Heart right ventricle (tissue), 16 donors: ENCODE measurements at regions not wholly inside any gene's neighbourhood (a gene's known extent, or its start where the extent isn't known, plus 50 kb on each side); places are given as distances from the start of the nearest gene placed in this dataset.

Source experiments
- ATAC-seq, 8 donors: fragments of 200-7000 bp; cut with Tn5 transposase; one replicate each; pipeline ENCODE4 v1.9.1; 2020; ENCODE audit warnings: mild to moderate bottlenecking in 8 of 8, moderate library complexity in 8 of 8, moderate number of reproducible peaks in 1 of 8
- DNase-seq, 2 donors: peaks; one replicate each; pipeline ENCODE4 v3.0.0-alpha.2; 2020
- H3K27ac ChIP-seq, 10 donors: fragments of 200-600 bp; sonication (generic) in 2 of 10; one replicate each; pipeline versions ENCODE4 v1.5.0 to v1.8.0; 2020 to 2022; ENCODE audit warnings: mild to moderate bottlenecking in 3 of 10
- H3K27me3 ChIP-seq, 7 donors: fragments of 200-600 bp; one replicate each; pipeline ENCODE4 v1.8.0; 2021 to 2022; ENCODE audit warnings: mild to moderate bottlenecking in 2 of 7
- H3K36me3 ChIP-seq, 9 donors: fragments of 200-600 bp; sonication (generic) in 1 of 9; one replicate each; pipeline versions ENCODE4 v1.5.0 to v1.8.0; 2020 to 2022; ENCODE audit warnings: mild to moderate bottlenecking in 2 of 9
- H3K4me1 ChIP-seq, 9 donors: fragments of 200-600 bp; sonication (generic) in 1 of 9; one replicate each; pipeline versions ENCODE4 v1.5.0 to v1.8.0; 2020 to 2022; ENCODE audit warnings: mild to moderate bottlenecking in 4 of 9
- H3K4me3 ChIP-seq, 10 donors: fragments of 200-600 bp; sonication (generic) in 2 of 10; one replicate each; pipeline versions ENCODE4 v1.5.0 to v1.8.0; 2020 to 2022; ENCODE audit warnings: mild to moderate bottlenecking in 7 of 10, moderate library complexity in 2 of 10
- H3K9me3 ChIP-seq, 11 donors: fragments of 200-600 bp in 10 of 11; sonication (generic) in 2 of 11; one replicate each; pipeline versions ENCODE4 v1.5.0 to v1.8.0; 2013 to 2022; ENCODE audit warnings: mild to moderate bottlenecking in 2 of 11, control low read depth in 1 of 11, moderate library complexity in 1 of 11
- WGBS, 2 donors: extraction: QIAGEN DNeasy Blood & Tissue Kit; methylation state at CpG; one replicate each; pipeline ENCODE4 v1.1.7; 2013; ENCODE audit warnings: inconsistent platforms in 1 of 2; 5-methylcytosine and 5-hydroxymethylcytosine counted together
- intact Hi-C, 10 donors: fragments of 100-400 bp; cut with DNase I; formaldehyde crosslinking; loops; one replicate each; pipeline versions ENCODE4 v1.11.1 to v1.14.2; 2022
- TF ChIP-seq, protein P1 (sequence below), 9 donors: fragments of 200-600 bp; sonication (generic) in 2 of 9; IDR thresholded peaks; one replicate each; pipeline versions ENCODE4 v1.5.0 to v1.8.0; 2021 to 2022; ENCODE audit warnings: antibody characterized with exemption in 9 of 9, mild to moderate bottlenecking in 5 of 9, moderate library complexity in 1 of 9
- donor health status: Arrhythmogenic right ventricular cardiomyopathy.
- donor health status: ischemic (EF 13 %, LVEDD 7.1; RV severe dilation, severe dysfunction).
- donor health status: healthy with polysubstance abuse.
- donor health status: DM: no; HTN: yes; CAD: no.
- donor health status: DM: no; HTN: no; CAD: no.
- donor health status: ischemic (EF 25% LVEDD 6.9; RV normal size, moderate dysfunction).
- donor health status: ischemic (EF 25% LVEDD 5.7; RV mildly dilated, moderate dysfunction).
- donor health status: healthy.
- donor health status: DM: yes; HTN: yes; CAD: no.
- donor health status: Ischemic cardiomyopathy.
- donor health status: ischemic (EF 35%, LVEDD 5.7; RV mildly dilated, moderate dysfunction).
- donor health status: nonischemic (EF 11% LVEDD 7.7; RV severe dilation, severe dysfunction).
- donor health status: DM: yes; HTN: yes; CAD: no.
- donor health status: PGD.
- donor health status: ischemic (EF 29% LVEDD 5.4; RV normal size, mild dysfunction).
- donor health status: nonischemic (EF 23%, LVEDD 6.1; RV moderate dilation, normal function).

DNA sequence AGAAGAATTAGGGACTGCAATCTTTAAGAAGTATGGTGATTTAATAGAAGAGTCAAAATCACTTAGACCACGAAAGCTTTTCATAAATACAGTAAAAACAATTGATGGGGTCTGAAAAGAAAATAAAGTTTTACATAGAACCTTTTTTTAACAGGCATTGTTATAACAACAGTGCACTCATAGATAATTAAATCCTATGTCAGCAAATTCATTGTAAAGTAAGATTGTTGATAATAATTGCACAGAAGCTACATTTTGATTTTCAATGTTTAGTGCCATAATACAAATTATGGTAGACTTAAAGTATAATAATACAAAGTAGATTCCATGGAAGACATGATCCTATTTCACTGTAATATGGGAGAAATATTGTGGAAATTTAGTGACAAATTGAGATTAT lies 130.7 kb upstream of the FSIP2 start:
- Histone ChIP-seq H3K4me1 (no peaks in the 10 kb centered on the region), H3K27me3 (no peaks in the 10 kb centered on the region), H3K27ac (no peak overlapping the region), H3K4me3 (no peak overlapping the region), H3K36me3 (no peaks in the 10 kb centered on the region), H3K9me3 (peaks cover 0 to 4% (median 0%) of the 10 kb centered on the region in 11 donors)
- TF ChIP-seq, protein P1, sequence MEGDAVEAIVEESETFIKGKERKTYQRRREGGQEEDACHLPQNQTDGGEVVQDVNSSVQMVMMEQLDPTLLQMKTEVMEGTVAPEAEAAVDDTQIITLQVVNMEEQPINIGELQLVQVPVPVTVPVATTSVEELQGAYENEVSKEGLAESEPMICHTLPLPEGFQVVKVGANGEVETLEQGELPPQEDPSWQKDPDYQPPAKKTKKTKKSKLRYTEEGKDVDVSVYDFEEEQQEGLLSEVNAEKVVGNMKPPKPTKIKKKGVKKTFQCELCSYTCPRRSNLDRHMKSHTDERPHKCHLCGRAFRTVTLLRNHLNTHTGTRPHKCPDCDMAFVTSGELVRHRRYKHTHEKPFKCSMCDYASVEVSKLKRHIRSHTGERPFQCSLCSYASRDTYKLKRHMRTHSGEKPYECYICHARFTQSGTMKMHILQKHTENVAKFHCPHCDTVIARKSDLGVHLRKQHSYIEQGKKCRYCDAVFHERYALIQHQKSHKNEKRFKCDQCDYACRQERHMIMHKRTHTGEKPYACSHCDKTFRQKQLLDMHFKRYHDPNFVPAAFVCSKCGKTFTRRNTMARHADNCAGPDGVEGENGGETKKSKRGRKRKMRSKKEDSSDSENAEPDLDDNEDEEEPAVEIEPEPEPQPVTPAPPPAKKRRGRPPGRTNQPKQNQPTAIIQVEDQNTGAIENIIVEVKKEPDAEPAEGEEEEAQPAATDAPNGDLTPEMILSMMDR (IDR thresholded peaks at IDR 0.05): no peak
- no peak for ATAC-seq
- 63 to 76% methylated on average over 1 of the region's 1 CpG for WGBS, 2 donors
- intact Hi-C loops: loop anchor here in 1 of 10 donors (10.0 kb wide), 1 partner anchor 647 kb away; no protein-coding TSS in a partner anchor
- no peak for DNase-seq

DNA sequence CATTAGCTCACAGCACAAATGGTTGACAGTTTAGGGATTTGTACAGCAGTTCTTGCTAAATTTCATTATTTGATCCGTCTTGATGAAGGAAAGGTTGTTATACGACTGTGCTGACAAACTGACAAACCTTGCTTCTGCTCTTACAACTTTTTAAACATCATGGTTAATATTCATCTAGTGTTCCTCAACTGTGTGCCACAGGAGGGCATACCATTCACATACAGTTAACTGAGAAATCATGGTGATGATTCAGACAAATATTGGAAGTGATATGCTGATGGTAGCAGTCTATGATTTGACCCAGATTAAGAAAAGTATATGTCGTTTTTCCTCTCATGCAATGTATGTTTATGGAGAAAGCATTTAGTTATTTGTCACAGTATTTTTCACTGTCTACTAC lies 129.8 kb upstream of the FSIP2 start:
- DNase-seq (no peak), ATAC-seq (no peak)
- intact Hi-C loops: loop anchor here in 1 of 10 donors (10.0 kb wide), 1 partner anchor 646 kb away; no protein-coding TSS in a partner anchor
- TF ChIP-seq, protein P1 (IDR thresholded peaks at IDR 0.05): peak in 2 of 9 donors; percentile 12 to 19
- Histone ChIP-seq H3K4me1 (no peaks in the 10 kb centered on the region), H3K4me3 (no peak overlapping the region), H3K36me3 (no peaks in the 10 kb centered on the region), H3K9me3 (peaks cover 0 to 7% (median 0%) of the 10 kb centered on the region in 11 donors), H3K27me3 (no peaks in the 10 kb centered on the region), H3K27ac (no peak overlapping the region)
- WGBS, 2 donors: 45 to 57% methylated on average over 3 of the region's 3 CpGs

DNA sequence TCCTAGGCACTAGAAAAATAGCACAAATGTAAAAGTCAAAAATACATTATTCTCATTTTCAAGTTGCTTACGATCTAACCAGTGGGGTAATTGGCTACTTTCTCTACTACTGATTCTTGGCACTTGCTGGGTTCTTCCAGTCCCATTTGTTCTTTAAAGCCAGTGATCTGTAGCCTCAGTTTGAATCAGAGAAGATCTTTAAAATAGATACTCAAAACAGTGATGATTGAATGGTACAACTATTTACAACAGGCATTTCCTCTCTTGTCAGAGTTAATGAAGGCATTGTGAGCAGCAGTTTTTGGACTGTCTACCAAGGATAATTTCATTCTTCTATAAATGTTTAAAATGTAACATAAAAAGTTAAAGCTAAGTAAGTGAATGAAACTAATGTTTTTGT lies 128.3 kb upstream of the FSIP2 start:
- no peaks in the 10 kb centered on the region for H3K36me3 ChIP-seq
- H3K27me3 ChIP-seq: no peaks in the 10 kb centered on the region
- H3K27ac ChIP-seq: no peak overlapping the region
- H3K4me3 ChIP-seq: no peak overlapping the region
- no peak for ATAC-seq
- DNase-seq: no peak
- WGBS, 2 donors: 64 to 71% methylated on average over 1 of the region's 1 CpG
- intact Hi-C loops: loop anchor here in 1 of 10 donors (5.0 kb wide), 1 partner anchor 42 kb away; no protein-coding TSS in a partner anchor
- TF ChIP-seq, protein P1 (IDR thresholded peaks at IDR 0.05): no peak
- no peaks in the 10 kb centered on the region for H3K4me1 ChIP-seq
- peaks cover 0 to 19% (median 2%) of the 10 kb centered on the region in 11 donors for H3K9me3 ChIP-seq

DNA sequence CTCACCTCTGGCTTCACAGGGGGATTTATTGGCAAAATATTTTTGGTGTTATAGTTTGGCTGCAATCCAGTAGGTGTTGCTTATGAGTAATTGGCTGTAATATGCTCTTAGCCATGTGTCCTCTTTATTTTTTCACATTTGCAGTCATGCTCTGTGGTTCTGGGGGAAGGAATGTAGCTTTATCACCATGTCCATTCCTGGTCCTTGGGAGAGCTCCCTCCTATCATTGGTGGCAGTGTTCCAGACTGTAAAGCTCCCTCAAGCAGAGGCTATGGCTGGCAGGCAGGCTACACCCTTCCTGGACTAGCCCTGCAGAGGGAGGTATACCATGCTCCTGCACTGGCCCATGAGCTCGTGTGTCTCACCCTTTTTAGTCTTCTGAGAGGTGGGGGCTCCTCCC lies 120.0 kb upstream of the FSIP2 start:
- TF ChIP-seq, protein P1 (IDR thresholded peaks at IDR 0.05): no peak
- DNase-seq: no peak
- no peak for ATAC-seq
- no peaks in the 10 kb centered on the region for H3K36me3 ChIP-seq
- intact Hi-C loops: no loop called here
- no peak overlapping the region for H3K4me3 ChIP-seq
- no peaks in the 10 kb centered on the region for H3K27me3 ChIP-seq
- H3K9me3 ChIP-seq: peaks cover 0 to 21% (median 0%) of the 10 kb centered on the region in 11 donors
- H3K4me1 ChIP-seq: no peaks in the 10 kb centered on the region
- no peak overlapping the region for H3K27ac ChIP-seq
- 23 to 29% methylated on average over 1 of the region's 1 CpG for WGBS, 2 donors
